ENCODE measurements at regions not wholly inside any gene's neighbourhood (a gene's known extent, or its start where the extent isn't known, plus 50 kb on each side); places are given as distances from the start of the nearest gene placed in this dataset.

- TF ChIP-seq EZH2phosphoT487 (IDR thresholded peaks at IDR 0.05; ENCODE audit: unreplicated experiment) (no peak), CTCF (conservative IDR thresholded peaks at IDR 0.05; ENCODE audit: low read depth in 2 of 2) (no peak), POLR2AphosphoS5 (IDR thresholded peaks at IDR 0.05; ENCODE audit: low read depth) (no peak), REST (IDR thresholded peaks at IDR 0.05; ENCODE audit: unreplicated experiment) (no peak), CREB1 (CRISPR knock-in tag; IDR thresholded peaks at IDR 0.05; ENCODE audit: low read depth) (no peak), JUNB (IDR thresholded peaks at IDR 0.05; ENCODE audit: unreplicated experiment) (no peak), EZH2 (IDR thresholded peaks at IDR 0.05; ENCODE audit: low read depth, unreplicated experiment) (no peak), ZNF331 (CRISPR knock-in tag; IDR thresholded peaks at IDR 0.05; ENCODE audit: low read depth) (no peak)
Measured at GRCh38 chr9:96079779-96080178, 204.3 kb downstream of the ERCC6L2 start.
